IMR-90 (cell line): ENCODE measurements at regions not wholly inside any gene's neighbourhood (a gene's known extent, or its start where the extent isn't known, plus 50 kb on each side); places are given as distances from the start of the nearest gene placed in this dataset.

Experiments used
- ATAC-seq: fragments of 200-7000 bp; cut with Tn5 transposase; 2 replicates; pipeline ENCODE4 v1.9.1; 2020; ENCODE audit warnings: low read depth, mild to moderate bottlenecking, moderate library complexity
- BruUV-seq: library from RNA; stranded (reverse); fragments of 400-500 nt; replicated peaks from 2 replicates; lab custom pipeline; 2021; lab: Mats Ljungman, UMichigan
- CTCF ChIA-PET: fragments of 300-600 bp; formaldehyde crosslinking; extraction: SDS; loops from one replicate; lab custom pipeline; 2021; ENCODE audit warnings: antibody characterized with exemption; lab: Yijun Ruan, JAX
- POLR2A ChIA-PET: fragments of 300-600 bp; sonication (Branson Sonifier 250); formaldehyde crosslinking; loops from one replicate; lab custom pipeline; 2022; ENCODE audit warnings: antibody characterized with exemption; ENCODE audit not compliant: unreplicated experiment; lab: Charles Lee
- DNase-seq: peaks from one replicate; pipeline ENCODE4 v3.0.0; 2013
- H2AFZ ChIP-seq: replicated peaks from 2 replicates; pipeline ENCODE3; 2013; ENCODE audit warnings: low read length, mild to moderate bottlenecking; ENCODE audit not compliant: poor library complexity
- H2AK5ac ChIP-seq: 2 replicates; pipeline ENCODE4 v1.6.1; 2013; ENCODE audit warnings: low read depth, low read length, inconsistent platforms
- H2AK9ac ChIP-seq: replicated peaks from 2 replicates; pipeline ENCODE3; 2013; ENCODE audit warnings: mild to moderate bottlenecking, low read depth, low read length, moderate library complexity; ENCODE audit not compliant: poor library complexity
- H2BK120ac ChIP-seq: 2 replicates; pipeline ENCODE4 v1.6.1; 2013; ENCODE audit warnings: low read depth, low read length, inconsistent platforms
- H2BK15ac ChIP-seq: 3 replicates; pipeline ENCODE4 v1.6.1; 2013; ENCODE audit warnings: low read depth, low read length, inconsistent platforms
- H2BK20ac ChIP-seq: 2 replicates; pipeline ENCODE4 v1.6.1; 2013; ENCODE audit warnings: low read depth, mild to moderate bottlenecking, inconsistent platforms, low read length, moderate library complexity
- H2BK5ac ChIP-seq: 2 replicates; pipeline ENCODE4 v1.6.1; 2013; ENCODE audit warnings: mild to moderate bottlenecking, low read depth, low read length, inconsistent platforms; ENCODE audit not compliant: poor library complexity, severe bottlenecking
- H3K14ac ChIP-seq: replicated peaks from 2 replicates; pipeline ENCODE4 v1.6.1; 2013; ENCODE audit warnings: low read depth, low read length, inconsistent platforms
- H3K18ac ChIP-seq: 2 replicates; pipeline ENCODE4 v1.6.1; 2013; ENCODE audit warnings: low read depth, low read length, control low read depth
- H3K23ac ChIP-seq: 2 replicates; pipeline ENCODE4 v1.6.1; 2013; ENCODE audit warnings: low read depth, low read length, inconsistent platforms
- H3K27ac ChIP-seq: 2 replicates; pipeline ENCODE4 v1.5.1; 2013; ENCODE audit warnings: mild to moderate bottlenecking, control low read depth, low read length; ENCODE audit not compliant: insufficient read depth
- H3K27me3 ChIP-seq: 2 replicates; pipeline ENCODE4 v1.6.1; 2013; ENCODE audit warnings: low read length; ENCODE audit not compliant: control insufficient read depth, insufficient read depth
- H3K36me3 ChIP-seq: 2 replicates; pipeline ENCODE4 v1.6.1; 2013; ENCODE audit warnings: low read length, mixed read lengths; ENCODE audit not compliant: control insufficient read depth, insufficient read depth
- H3K4ac ChIP-seq: 2 replicates; pipeline ENCODE4 v1.6.1; 2013; ENCODE audit warnings: low read depth, low read length, inconsistent platforms
- H3K4me1 ChIP-seq: 2 replicates; pipeline ENCODE4 v1.6.1; 2013; ENCODE audit warnings: low read length, mixed read lengths; ENCODE audit not compliant: control insufficient read depth, insufficient read depth
- H3K4me2 ChIP-seq: 2 replicates; pipeline ENCODE4 v1.6.1; 2013; ENCODE audit warnings: low read depth, mild to moderate bottlenecking, control low read depth, low read length, moderate library complexity
- H3K4me3 ChIP-seq: 2 replicates; pipeline ENCODE4 v1.5.1; 2013; ENCODE audit warnings: low read depth, mild to moderate bottlenecking, control low read depth, low read length, moderate library complexity; ENCODE audit not compliant: insufficient read depth
- H3K56ac ChIP-seq: 2 replicates; pipeline ENCODE4 v1.6.1; 2013; ENCODE audit warnings: low read length, inconsistent platforms; ENCODE audit not compliant: insufficient read depth; ENCODE audit errors: extremely low read depth
- H3K79me1 ChIP-seq, 2 experiments: 2 replicates each; pipeline ENCODE4 v1.6.1; 2013; ENCODE audit warnings: low read length in 2 of 2, inconsistent platforms in 1 of 2, low read depth in 1 of 2
- H3K9ac ChIP-seq: 2 replicates; pipeline ENCODE4 v1.6.1; 2013; ENCODE audit warnings: low read depth, low read length, control low read depth
- H3K9me1 ChIP-seq: 2 replicates; pipeline ENCODE4 v1.6.1; 2013; ENCODE audit warnings: low read length, inconsistent platforms; ENCODE audit not compliant: insufficient read depth
- H3K9me3 ChIP-seq: 2 replicates; pipeline ENCODE4 v1.6.1; 2013; ENCODE audit warnings: low read length; ENCODE audit not compliant: control insufficient read depth, insufficient read depth
- H4K20me1 ChIP-seq: 2 replicates; pipeline ENCODE4 v1.6.1; 2013; ENCODE audit warnings: low read length, inconsistent platforms; ENCODE audit not compliant: insufficient read depth
- H4K5ac ChIP-seq: 2 replicates; pipeline ENCODE4 v1.6.1; 2013; ENCODE audit warnings: mild to moderate bottlenecking, low read depth, low read length, control low read depth
- H4K8ac ChIP-seq, 2 experiments: 2 replicates each; pipeline ENCODE4 v1.6.1; 2013; ENCODE audit warnings: low read depth in 2 of 2, low read length in 2 of 2, control low read depth in 1 of 2, inconsistent platforms in 1 of 2
- H4K91ac ChIP-seq: 2 replicates; pipeline ENCODE4 v1.6.1; 2013; ENCODE audit warnings: low read depth, low read length, inconsistent platforms; ENCODE audit not compliant: insufficient read depth
- FOS ChIP-seq: fragments of 150-350 bp; IDR thresholded peaks from 2 replicates; pipeline ENCODE4 v1.6.1; 2016; ENCODE audit warnings: low read depth, low read length
- MAFK ChIP-seq: IDR thresholded peaks from 2 replicates; pipeline ENCODE4 v1.6.1; 2012; ENCODE audit warnings: low read depth, low read length, improper control_type of control experiment
- WGBS, 2 experiments: methylation state at CpG; one replicate each; pipeline versions ENCODE4 v1.1.5 to v1.1.7; 2013; ENCODE audit warnings: missing lambda C conversion rate in 2 of 2; ENCODE audit not compliant: insufficient read length in 1 of 2; ENCODE audit errors: extremely low coverage in 2 of 2; 5-methylcytosine and 5-hydroxymethylcytosine counted together
- dilution Hi-C: fragments of 300-500 bp; cut with HindIII; formaldehyde crosslinking; loops from one replicate; pipeline ENCODE4 v1.14.3; 2018; ENCODE audit warnings: low sequenced_read_pairs; ENCODE audit not compliant: unreplicated experiment
- in situ Hi-C: fragments of 300-500 bp; cut with MboI; formaldehyde crosslinking; loops from 3 replicates; pipeline ENCODE4 v1.14.3; 2019; ENCODE audit warnings: low sequenced_read_pairs, inconsistent platforms, mixed read lengths
- intact Hi-C: fragments of 100-400 bp; cut with micrococcal nuclease; formaldehyde crosslinking; loops from 2 replicates; pipeline ENCODE4 v1.10.0; 2022

DNA sequence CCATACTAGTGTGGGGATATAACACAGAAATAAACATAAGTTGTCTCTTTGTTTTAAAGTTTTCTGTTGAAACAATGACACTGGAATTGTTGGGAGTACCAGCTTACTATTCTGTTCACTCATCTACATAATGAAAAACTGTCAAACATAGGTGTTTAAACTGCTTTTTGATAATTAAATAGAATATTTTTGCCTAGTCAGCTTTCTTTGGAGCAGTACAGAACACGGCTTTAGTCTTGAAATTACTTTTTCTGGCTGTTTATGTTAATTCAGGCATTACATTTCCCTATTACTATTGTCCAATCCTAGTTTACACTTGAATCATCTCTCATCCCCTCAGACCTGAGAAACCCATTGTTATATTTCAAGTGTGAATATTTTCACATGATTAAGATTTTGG lies 73.0 kb downstream of the FAM47B start:
- WGBS, 2 experiments, result no CpG with 5 or more reads among the region's 1 CpG
- no peaks in the 10 kb centered on the region for H3K79me1 ChIP-seq
- H3K4me1 ChIP-seq, result peaks cover 3% of the 10 kb centered on the region; the same call in 1 of the 2 replicates
- H3K4me3 ChIP-seq, result no peak overlapping the region
- H3K9ac ChIP-seq, result no peak overlapping the region
- no peak overlapping the region for H3K18ac ChIP-seq
- no peaks in the 10 kb centered on the region for H3K27me3 ChIP-seq
- no peak overlapping the region for H4K8ac ChIP-seq
- H4K91ac ChIP-seq, result no peak overlapping the region
- no peak overlapping the region for H4K5ac ChIP-seq
- no peak; the same call in 1 of the 2 replicates for ATAC-seq
- DNase-seq, result no peak
- H3K9me1 ChIP-seq, result no peaks in the 10 kb centered on the region
- no peaks in the 10 kb centered on the region for H3K9me3 ChIP-seq
- H4K20me1 ChIP-seq, result no peaks in the 10 kb centered on the region
- intact Hi-C loops (no loop called here), in situ Hi-C loops (no loop called here), dilution Hi-C loops (no loop called here)
- H3K27ac ChIP-seq, result no peak overlapping the region
- no peak overlapping the region for H2AK9ac ChIP-seq
- H3K36me3 ChIP-seq, result no peaks in the 10 kb centered on the region
- H2BK20ac ChIP-seq, result no peak overlapping the region
- H2AFZ ChIP-seq, result no peak overlapping the region
- no TSS peak for BruUV-seq
- ChIA-PET CTCF (no interaction called here), POLR2A (no interaction called here)
- H2BK120ac ChIP-seq, result no peak overlapping the region
- no peak overlapping the region for H3K14ac ChIP-seq
- H2BK15ac ChIP-seq, result no peak overlapping the region
- no peak overlapping the region for H2AK5ac ChIP-seq
- TF ChIP-seq FOS (no peak), MAFK (peak; percentile 95)
- H2BK5ac ChIP-seq, result no peak overlapping the region
- H3K23ac ChIP-seq, result no peak overlapping the region
- no peak overlapping the region for H3K4me2 ChIP-seq
- H3K4ac ChIP-seq, result no peak overlapping the region
- H3K56ac ChIP-seq, result no peak overlapping the region
